ENCODE measurements at regions not wholly inside any gene's neighbourhood (a gene's known extent, or its start where the extent isn't known, plus 50 kb on each side); places are given as distances from the start of the nearest gene placed in this dataset.

- Histone ChIP-seq H3K9me3 (ENCODE audit: insufficient read depth, low read length, severe bottlenecking) (no peaks in the 10 kb centered on the region), H3K79me2 (ENCODE audit: insufficient read depth, low read length) (no peaks in the 10 kb centered on the region), H3K9ac (ENCODE audit: low read depth, low read length) (no peak overlapping the region), H4K20me1 (ENCODE audit: insufficient read depth, low read length) (no peaks in the 10 kb centered on the region), H3K36me3 (ENCODE audit: insufficient read depth, low read length) (no peaks in the 10 kb centered on the region), H3K4me1 (ENCODE audit: insufficient read depth, low read length) (no peaks in the 10 kb centered on the region), H3K27me3 (ENCODE audit: insufficient read depth, low read length, poor library complexity) (peaks cover 2% of the 10 kb centered on the region), H3K27ac (ENCODE audit: low read length) (no peak overlapping the region), H2AFZ (ENCODE audit: low read depth, low read length) (no peak overlapping the region), H3K4me3 (ENCODE audit: low read depth in 1 of 2, low read length in 2 of 2) (no peak overlapping the region), H3K4me2 (ENCODE audit: insufficient read depth, low read length) (no peak overlapping the region)
- no peak for TF ChIP-seq CTCF (IDR thresholded peaks at IDR 0.05; ENCODE audit: borderline replicate concordance, extremely low read depth, low read length, poor library complexity, severe bottlenecking)
- no peak for TF ChIP-seq EZH2 (IDR thresholded peaks at IDR 0.05; ENCODE audit: borderline replicate concordance, low read depth, low read length, severe bottlenecking)
- DNase-seq (no peak), ATAC-seq (ENCODE audit: insufficient read depth, low read depth) (no peak)
These were observed 132.6 kb downstream of the SHANK2 start for GRCh38 chr11:71119656-71120269.

- no peak for TF ChIP-seq EZH2 (IDR thresholded peaks at IDR 0.05; ENCODE audit: borderline replicate concordance, low read depth, low read length, severe bottlenecking)
- TF ChIP-seq CTCF (IDR thresholded peaks at IDR 0.05; ENCODE audit: borderline replicate concordance, extremely low read depth, low read length, poor library complexity, severe bottlenecking), result no peak
- H3K4me1 ChIP-seq (ENCODE audit: insufficient read depth, low read length), result no peaks in the 10 kb centered on the region
- H2AFZ ChIP-seq (ENCODE audit: low read depth, low read length), result no peak overlapping the region
- DNase-seq, result no peak
- H3K9me3 ChIP-seq (ENCODE audit: insufficient read depth, low read length, severe bottlenecking), result no peaks in the 10 kb centered on the region
- H4K20me1 ChIP-seq (ENCODE audit: insufficient read depth, low read length), result no peaks in the 10 kb centered on the region
- H3K4me3 ChIP-seq (ENCODE audit: low read depth in 1 of 2, low read length in 2 of 2), result no peak overlapping the region
- no peak for ATAC-seq (ENCODE audit: insufficient read depth, low read depth)
- H3K4me2 ChIP-seq (ENCODE audit: insufficient read depth, low read length), result no peak overlapping the region
- H3K36me3 ChIP-seq (ENCODE audit: insufficient read depth, low read length), result no peaks in the 10 kb centered on the region
- peaks cover 2% of the 10 kb centered on the region for H3K27me3 ChIP-seq (ENCODE audit: insufficient read depth, low read length, poor library complexity)
- no peak overlapping the region for H3K9ac ChIP-seq (ENCODE audit: low read depth, low read length)
- no peak overlapping the region for H3K27ac ChIP-seq (ENCODE audit: low read length)
- H3K79me2 ChIP-seq (ENCODE audit: insufficient read depth, low read length), result no peaks in the 10 kb centered on the region
These were observed 133.6 kb downstream of the SHANK2 start for GRCh38 chr11:71118671-71119250.

GRCh38 chr11:71117311-71117710, 135.1 kb downstream of the SHANK2 start:
- Histone ChIP-seq H3K27me3 (ENCODE audit: insufficient read depth, low read length, poor library complexity) (peaks cover 2% of the 10 kb centered on the region), H3K4me1 (ENCODE audit: insufficient read depth, low read length) (no peaks in the 10 kb centered on the region), H2AFZ (ENCODE audit: low read depth, low read length) (no peak overlapping the region), H3K9ac (ENCODE audit: low read depth, low read length) (no peak overlapping the region), H3K79me2 (ENCODE audit: insufficient read depth, low read length) (no peaks in the 10 kb centered on the region), H4K20me1 (ENCODE audit: insufficient read depth, low read length) (no peaks in the 10 kb centered on the region; the same call in 1 of the 2 replicates), H3K4me2 (ENCODE audit: insufficient read depth, low read length) (no peak overlapping the region), H3K4me3 (ENCODE audit: low read depth in 1 of 2, low read length in 2 of 2) (no peak overlapping the region), H3K27ac (ENCODE audit: low read length) (no peak overlapping the region), H3K9me3 (ENCODE audit: insufficient read depth, low read length, severe bottlenecking) (no peaks in the 10 kb centered on the region), H3K36me3 (ENCODE audit: insufficient read depth, low read length) (no peaks in the 10 kb centered on the region)
- ATAC-seq (ENCODE audit: insufficient read depth, low read depth), result no peak
- TF ChIP-seq CTCF (IDR thresholded peaks at IDR 0.05; ENCODE audit: borderline replicate concordance, extremely low read depth, low read length, poor library complexity, severe bottlenecking), result no peak
- TF ChIP-seq EZH2 (IDR thresholded peaks at IDR 0.05; ENCODE audit: borderline replicate concordance, low read depth, low read length, severe bottlenecking), result no peak
- DNase-seq, result no peak

Data from DND-41 (cell line).